LNCAP (cell line): ENCODE measurements at regions not wholly inside any gene's neighbourhood (a gene's known extent, or its start where the extent isn't known, plus 50 kb on each side); places are given as distances from the start of the nearest gene placed in this dataset.

ENCODE experiments used
- TF ChIP-seq, protein P1 (sequence below): fragments of 450-650 bp; IDR thresholded peaks from 2 replicates; pipeline ENCODE4 v1.5.1; 2017; ENCODE audit warnings: mild to moderate bottlenecking

DNA sequence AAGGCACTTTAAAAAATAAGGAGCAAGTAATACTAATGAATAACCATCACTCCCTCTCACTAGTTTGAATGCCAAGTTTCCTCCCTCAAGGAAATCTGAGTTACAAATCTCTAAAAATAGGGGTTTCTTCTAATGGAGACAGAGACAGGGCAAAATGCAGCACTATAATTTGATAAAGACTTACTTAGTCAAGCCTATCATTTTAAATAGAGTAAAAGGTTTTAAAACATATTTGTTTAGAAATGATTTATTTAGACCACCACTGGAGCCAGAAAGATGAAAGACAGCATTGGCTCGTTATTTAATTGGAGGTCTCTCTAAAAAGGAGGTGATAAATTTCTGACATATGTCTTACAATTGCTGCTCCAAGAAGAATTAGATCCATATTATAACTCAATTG lies 228.7 kb downstream of the TLE1 start:
- TF ChIP-seq, protein P1, sequence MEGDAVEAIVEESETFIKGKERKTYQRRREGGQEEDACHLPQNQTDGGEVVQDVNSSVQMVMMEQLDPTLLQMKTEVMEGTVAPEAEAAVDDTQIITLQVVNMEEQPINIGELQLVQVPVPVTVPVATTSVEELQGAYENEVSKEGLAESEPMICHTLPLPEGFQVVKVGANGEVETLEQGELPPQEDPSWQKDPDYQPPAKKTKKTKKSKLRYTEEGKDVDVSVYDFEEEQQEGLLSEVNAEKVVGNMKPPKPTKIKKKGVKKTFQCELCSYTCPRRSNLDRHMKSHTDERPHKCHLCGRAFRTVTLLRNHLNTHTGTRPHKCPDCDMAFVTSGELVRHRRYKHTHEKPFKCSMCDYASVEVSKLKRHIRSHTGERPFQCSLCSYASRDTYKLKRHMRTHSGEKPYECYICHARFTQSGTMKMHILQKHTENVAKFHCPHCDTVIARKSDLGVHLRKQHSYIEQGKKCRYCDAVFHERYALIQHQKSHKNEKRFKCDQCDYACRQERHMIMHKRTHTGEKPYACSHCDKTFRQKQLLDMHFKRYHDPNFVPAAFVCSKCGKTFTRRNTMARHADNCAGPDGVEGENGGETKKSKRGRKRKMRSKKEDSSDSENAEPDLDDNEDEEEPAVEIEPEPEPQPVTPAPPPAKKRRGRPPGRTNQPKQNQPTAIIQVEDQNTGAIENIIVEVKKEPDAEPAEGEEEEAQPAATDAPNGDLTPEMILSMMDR: no peak

DNA sequence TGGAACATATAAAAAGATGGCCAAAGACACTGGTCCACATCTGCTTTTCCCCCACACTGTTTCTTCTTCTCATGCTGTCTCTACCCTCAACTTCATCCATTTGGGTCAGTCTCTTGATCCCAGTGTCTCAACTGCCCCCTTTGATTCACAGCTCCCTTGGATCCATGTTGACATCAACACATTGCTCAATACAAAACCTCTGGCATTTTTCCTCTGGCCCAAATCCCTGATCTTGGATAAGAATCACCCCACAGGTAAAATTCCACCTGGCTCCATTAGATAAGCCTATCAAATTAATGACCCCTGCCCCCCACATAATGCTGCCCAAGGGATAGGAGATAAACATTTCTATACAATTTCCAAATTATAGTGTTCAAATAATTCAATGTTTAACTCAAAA lies 229.8 kb downstream of the TLE1 start:
- TF ChIP-seq, protein P1: no peak

DNA sequence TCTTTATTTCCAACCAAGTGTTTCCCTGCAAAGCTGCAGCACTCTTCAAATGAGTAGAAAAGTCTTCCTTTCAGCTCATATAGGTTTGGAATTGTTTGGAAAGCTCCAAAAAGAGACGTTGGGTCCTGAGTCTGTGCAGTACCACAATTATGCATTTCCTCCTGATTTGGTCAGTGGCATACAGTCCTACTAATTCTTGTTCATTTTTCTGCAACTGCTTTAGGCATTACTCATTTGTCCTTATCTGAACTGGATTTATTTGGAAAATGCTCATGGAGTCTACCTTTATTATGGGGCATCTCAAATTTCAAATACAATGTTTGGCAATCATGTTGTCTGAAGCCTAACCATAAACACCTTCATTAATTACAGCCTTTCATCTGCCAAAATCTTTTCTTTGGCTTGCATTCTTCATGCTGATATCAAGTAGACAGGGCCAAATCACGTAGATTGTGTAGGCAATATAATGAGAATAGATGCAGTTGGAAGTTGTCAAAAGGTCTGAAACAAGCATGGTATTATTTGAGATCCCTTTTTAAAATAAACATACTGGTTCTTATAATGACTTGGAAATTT lies 232.8 kb downstream of the TLE1 start:
- TF ChIP-seq, protein P1: no peak

DNA sequence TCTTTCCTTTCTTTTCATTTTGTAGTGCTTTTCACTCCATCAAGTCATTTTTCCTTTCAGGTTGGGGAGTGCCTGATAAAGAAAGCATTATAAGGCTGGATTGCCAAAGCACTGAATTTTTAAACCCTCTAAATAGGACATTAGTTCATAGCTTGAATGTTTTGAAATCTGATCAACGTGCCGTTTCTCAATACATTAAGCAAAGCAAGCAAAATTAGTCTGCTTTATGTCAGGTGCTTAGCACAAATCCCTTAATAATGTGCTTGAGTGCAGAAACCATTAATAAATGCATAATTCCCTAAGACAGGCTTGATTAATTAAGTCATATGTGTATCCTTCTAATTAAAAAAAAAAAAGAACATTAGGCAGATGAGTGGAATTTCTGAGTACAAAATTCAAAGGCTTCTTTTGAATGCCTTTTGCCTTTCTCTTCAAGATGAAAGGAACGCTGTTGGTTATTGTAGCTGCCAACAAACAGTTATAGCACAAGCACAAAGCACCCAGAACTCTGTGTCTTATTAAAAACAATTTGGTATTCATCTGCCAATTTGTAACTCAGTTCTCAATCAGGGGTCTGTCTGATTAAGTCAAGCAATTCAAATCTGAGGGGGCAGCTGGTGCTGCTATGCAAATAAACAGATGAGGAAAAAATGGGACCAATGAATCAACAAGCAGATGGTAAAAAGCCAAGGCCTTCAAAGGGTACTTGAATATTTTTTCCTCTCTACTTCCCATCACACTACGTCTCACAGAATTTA lies 233.7 kb downstream of the TLE1 start:
- TF ChIP-seq, protein P1: no peak

GRCh38 chr9:81445331-81445921 lies 243.9 kb downstream of the TLE1 start:
- TF ChIP-seq, protein P1: no peak

DNA sequence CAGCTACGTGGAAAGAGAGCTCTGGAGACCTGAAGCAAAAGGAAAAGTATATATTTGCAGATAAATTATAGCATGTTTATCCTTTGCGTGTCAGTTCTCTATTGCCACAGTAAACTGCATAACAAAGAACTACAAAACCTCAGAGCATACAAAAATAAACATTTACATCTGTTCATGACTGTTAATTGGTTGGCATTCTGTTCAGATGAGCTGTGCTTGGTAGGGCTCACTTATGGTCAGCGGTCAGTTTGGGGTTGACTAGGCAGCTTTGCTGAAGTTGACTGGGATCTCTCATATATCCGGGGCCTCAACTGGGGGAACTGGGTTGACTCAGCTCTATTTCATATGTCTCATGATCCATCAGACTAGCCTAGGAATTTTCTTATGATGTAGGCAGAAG lies 257.7 kb downstream of the TLE1 start:
- TF ChIP-seq, protein P1: no peak

DNA sequence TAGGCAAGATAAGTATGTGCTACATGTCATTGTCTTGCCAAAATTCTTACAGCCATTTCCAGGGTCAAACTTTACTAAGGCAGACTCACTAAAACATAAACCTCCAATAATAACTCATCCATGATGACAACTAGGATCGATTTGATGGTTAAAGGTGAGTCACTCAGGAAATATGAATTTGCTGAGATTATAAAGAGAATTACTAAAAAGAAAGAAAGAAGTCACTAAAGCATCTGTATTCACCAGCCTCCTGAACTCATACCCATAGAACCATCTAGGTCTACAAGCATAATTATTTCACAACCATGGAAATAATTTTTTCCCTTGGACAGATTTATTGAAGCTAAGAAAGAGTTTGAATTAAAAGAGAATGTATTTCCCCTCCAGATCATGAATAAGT lies 258.6 kb downstream of the TLE1 start:
- TF ChIP-seq, protein P1: no peak
